Panc1 (cell line): ENCODE measurements at regions not wholly inside any gene's neighbourhood (a gene's known extent, or its start where the extent isn't known, plus 50 kb on each side); places are given as distances from the start of the nearest gene placed in this dataset.

Source experiments
- ATAC-seq: fragments of 200-7000 bp; cut with Tn5 transposase; 2 replicates; pipeline ENCODE4 v1.9.1; 2020; ENCODE audit warnings: mild to moderate bottlenecking, moderate library complexity
- BruUV-seq: library from RNA; stranded (reverse); fragments of 400-500 nt; replicated peaks from 2 replicates; lab custom pipeline; 2021; lab: Mats Ljungman, UMichigan
- CTCF ChIA-PET: fragments of 300-600 bp; sonication (Branson Sonifier 250); formaldehyde crosslinking; loops from one replicate; lab custom pipeline; 2022; ENCODE audit warnings: antibody characterized with exemption; lab: Charles Lee
- POLR2A ChIA-PET: fragments of 300-600 bp; sonication (Branson Sonifier 250); formaldehyde crosslinking; loops from one replicate; lab custom pipeline; 2022; ENCODE audit warnings: antibody characterized with exemption; lab: Charles Lee
- DNase-seq: peaks from one replicate; pipeline ENCODE4 v3.0.0-alpha.2; 2010; ENCODE audit warnings: low read depth, low spot score
- H3K27ac ChIP-seq: 2 replicates; pipeline ENCODE4 v1.5.1; 2011; ENCODE audit warnings: mild to moderate bottlenecking, low read length, inconsistent platforms
- H3K27me3 ChIP-seq: fragments of 200-500 bp; sonication (Bioruptor generic); 2 replicates; pipeline ENCODE4 v1.6.0; 2014; ENCODE audit warnings: low read length, inconsistent platforms; ENCODE audit not compliant: control insufficient read depth, insufficient read depth
- H3K36me3 ChIP-seq: fragments of 200-500 bp; sonication (Bioruptor generic); 2 replicates; pipeline ENCODE4 v1.5.1; 2014; ENCODE audit warnings: inconsistent platforms, mild to moderate bottlenecking, low read length, moderate library complexity; ENCODE audit not compliant: control insufficient read depth, insufficient read depth
- H3K4me1 ChIP-seq: 2 replicates; pipeline ENCODE4 v1.5.1; 2011; ENCODE audit warnings: inconsistent platforms, mild to moderate bottlenecking, low read length, moderate library complexity; ENCODE audit not compliant: control insufficient read depth, insufficient read depth
- H3K4me3 ChIP-seq, 2 experiments: 2 replicates each; pipeline ENCODE4 v1.5.1; 2011 to 2012; ENCODE audit warnings: low read depth in 2 of 2, low read length in 2 of 2, mild to moderate bottlenecking in 2 of 2, inconsistent platforms in 1 of 2, moderate library complexity in 1 of 2
- H3K9me3 ChIP-seq: fragments of 200-500 bp; sonication (Bioruptor generic); 2 replicates; pipeline ENCODE4 v1.5.1; 2014; ENCODE audit warnings: low read depth, mild to moderate bottlenecking, inconsistent platforms, low read length, moderate library complexity; ENCODE audit not compliant: control insufficient read depth, insufficient read depth
- CTCF ChIP-seq: fragments of 450-650 bp; IDR thresholded peaks from 2 replicates; pipeline ENCODE4 v1.5.1; 2017; ENCODE audit warnings: mild to moderate bottlenecking
- POLR2AphosphoS5 ChIP-seq: IDR thresholded peaks from 2 replicates; pipeline ENCODE4 v1.6.1; 2012; ENCODE audit warnings: mild to moderate bottlenecking, low read depth, low read length, moderate library complexity
- REST ChIP-seq, 2 experiments: IDR thresholded peaks; 2 replicates each; pipeline ENCODE4 v1.6.1; 2011 to 2012; ENCODE audit warnings: low read depth in 2 of 2, control low read depth in 1 of 2, low read length in 1 of 2, mild to moderate bottlenecking in 1 of 2, moderate library complexity in 1 of 2; ENCODE audit not compliant: insufficient read depth in 1 of 2
- SIN3A ChIP-seq: IDR thresholded peaks from 2 replicates; pipeline ENCODE4 v1.6.1; 2012; ENCODE audit warnings: low read depth, mild to moderate bottlenecking, low read length, moderate library complexity, borderline replicate concordance; ENCODE audit not compliant: insufficient read depth
- TCF7L2 ChIP-seq: IDR thresholded peaks from 2 replicates; pipeline ENCODE4 v1.6.1; 2011; ENCODE audit warnings: mild to moderate bottlenecking, low read depth, low read length, inconsistent platforms
- in situ Hi-C: cut with HindIII; loops from 2 replicates; pipeline ENCODE4 v1.10.0; 2016; ENCODE audit warnings: low sequenced_read_pairs, low pct_unique_long_range_greater_than_20kb
- intact Hi-C: fragments of 100-400 bp; cut with micrococcal nuclease; formaldehyde crosslinking; loops from one replicate; pipeline ENCODE4 v1.10.0; 2022; ENCODE audit not compliant: unreplicated experiment

- no peak overlapping the region for H3K27ac ChIP-seq
- ATAC-seq: no peak
- no peaks in the 10 kb centered on the region for H3K27me3 ChIP-seq
- H3K4me1 ChIP-seq: no peaks in the 10 kb centered on the region
- no TSS peak for BruUV-seq
- in situ Hi-C loops (no loop called here), intact Hi-C loops (no loop called here)
- H3K36me3 ChIP-seq: no peaks in the 10 kb centered on the region
- TF ChIP-seq CTCF (no peak), POLR2AphosphoS5 (no peak), SIN3A (no peak), TCF7L2 (no peak), REST (IDR thresholded peaks at IDR 0.05; ENCODE audit: insufficient read depth in 1 of 2, low read depth in 2 of 2, low read length in 1 of 2) (no peak)
- no peaks in the 10 kb centered on the region for H3K9me3 ChIP-seq
- no peak overlapping the region for H3K4me3 ChIP-seq
- POLR2A ChIA-PET: no interaction called here
- CTCF ChIA-PET: no interaction called here
- no peak for DNase-seq
Observed at GRCh38 chr4:129438456-129438981, 342.6 kb downstream of the C4orf33 start.

GRCh38 chr4:129446074-129446473, 350.1 kb downstream of the C4orf33 start:
- Histone ChIP-seq H3K27ac (no peak overlapping the region), H3K4me1 (no peaks in the 10 kb centered on the region), H3K9me3 (no peaks in the 10 kb centered on the region), H3K27me3 (no peaks in the 10 kb centered on the region), H3K4me3 (no peak overlapping the region), H3K36me3 (no peaks in the 10 kb centered on the region)
- DNase-seq: no peak
- no peak for ATAC-seq
- in situ Hi-C loops: no loop called here
- ChIA-PET CTCF (no interaction called here), POLR2A (no interaction called here)
- intact Hi-C loops: no loop called here
- no peak for TF ChIP-seq CTCF
- no peak for TF ChIP-seq TCF7L2
- no peak for TF ChIP-seq REST (IDR thresholded peaks at IDR 0.05; ENCODE audit: insufficient read depth in 1 of 2, low read depth in 2 of 2, low read length in 1 of 2)
- no peak for TF ChIP-seq POLR2AphosphoS5
- no peak for TF ChIP-seq SIN3A
- no TSS peak for BruUV-seq
